ENCODE measurements at regions not wholly inside any gene's neighbourhood (a gene's known extent, or its start where the extent isn't known, plus 50 kb on each side); places are given as distances from the start of the nearest gene placed in this dataset.

- DNase-seq (ENCODE audit: low read depth) = no peak
- H3K4me3 ChIP-seq (ENCODE audit: control insufficient read depth, low read depth, low read length) = no peak overlapping the region
- no peak for TF ChIP-seq CTCF (conservative IDR thresholded peaks at IDR 0.05; ENCODE audit: control insufficient read depth, insufficient read depth, low read depth, low read length)
Observed at GRCh38 chr4:14018191-14018853, 390.8 kb upstream of the BOD1L1 start.

GRCh38 chr4:14022456-14022855 lies 394.9 kb upstream of the BOD1L1 start:
- peak; percentile 59 for DNase-seq (ENCODE audit: low read depth)
- no peak overlapping the region for H3K4me3 ChIP-seq (ENCODE audit: control insufficient read depth, low read depth, low read length)
- TF ChIP-seq CTCF (conservative IDR thresholded peaks at IDR 0.05; ENCODE audit: control insufficient read depth, insufficient read depth, low read depth, low read length) = no peak

GRCh38 chr4:14023036-14023435 lies 395.5 kb upstream of the BOD1L1 start:
- DNase-seq (ENCODE audit: low read depth) = peak; percentile 57
- H3K4me3 ChIP-seq (ENCODE audit: control insufficient read depth, low read depth, low read length) = no peak overlapping the region
- TF ChIP-seq CTCF (conservative IDR thresholded peaks at IDR 0.05; ENCODE audit: control insufficient read depth, insufficient read depth, low read depth, low read length) = no peak

GRCh38 chr4:14023896-14024295 lies 396.4 kb upstream of the BOD1L1 start:
- no peak for DNase-seq (ENCODE audit: low read depth)
- no peak overlapping the region for H3K4me3 ChIP-seq (ENCODE audit: control insufficient read depth, low read depth, low read length)
- no peak for TF ChIP-seq CTCF (conservative IDR thresholded peaks at IDR 0.05; ENCODE audit: control insufficient read depth, insufficient read depth, low read depth, low read length)

GRCh38 chr4:14025111-14025510 lies 397.6 kb upstream of the BOD1L1 start:
- DNase-seq (ENCODE audit: low read depth) = no peak
- no peak overlapping the region for H3K4me3 ChIP-seq (ENCODE audit: control insufficient read depth, low read depth, low read length)
- TF ChIP-seq CTCF (conservative IDR thresholded peaks at IDR 0.05; ENCODE audit: control insufficient read depth, insufficient read depth, low read depth, low read length) = no peak

GRCh38 chr4:14025891-14026290 lies 398.4 kb upstream of the BOD1L1 start:
- DNase-seq (ENCODE audit: low read depth) = no peak
- no peak for TF ChIP-seq CTCF (conservative IDR thresholded peaks at IDR 0.05; ENCODE audit: control insufficient read depth, insufficient read depth, low read depth, low read length)
- no peak overlapping the region for H3K4me3 ChIP-seq (ENCODE audit: control insufficient read depth, low read depth, low read length)

GRCh38 chr4:14028862-14029261 lies 401.3 kb upstream of the BOD1L1 start:
- TF ChIP-seq CTCF (conservative IDR thresholded peaks at IDR 0.05; ENCODE audit: control insufficient read depth, insufficient read depth, low read depth, low read length) = no peak
- no peak for DNase-seq (ENCODE audit: low read depth)
- H3K4me3 ChIP-seq (ENCODE audit: control insufficient read depth, low read depth, low read length) = no peak overlapping the region

Measured in fibroblast of mammary gland (primary cell).